A673 (cell line): ENCODE measurements at regions not wholly inside any gene's neighbourhood (a gene's known extent, or its start where the extent isn't known, plus 50 kb on each side); places are given as distances from the start of the nearest gene placed in this dataset.

Experiments used
- CTCF ChIP-seq: fragments of 300-800, 200-600 bp; sonication (generic); conservative IDR thresholded peaks from 2 replicates; pipeline ENCODE4 v1.5.1; 2017; ENCODE audit warnings: low read depth, mild to moderate bottlenecking, antibody characterized with exemption, low read length, moderate library complexity, mixed read lengths
- EZH2 ChIP-seq: fragments of 200-600 bp; sonication (generic); IDR thresholded peaks from 2 replicates; pipeline ENCODE4 v1.6.1; 2017; ENCODE audit warnings: borderline replicate concordance, low read depth, mild to moderate bottlenecking, mixed read lengths, antibody characterized with exemption, low read length; ENCODE audit not compliant: poor library complexity, severe bottlenecking

- TF ChIP-seq CTCF (no peak), EZH2 (no peak)
These were observed 682.6 kb upstream of the GNPDA2 start for GRCh38 chr4:45408996-45409395.
